Spleen (tissue), 7 donors: ENCODE measurements at regions not wholly inside any gene's neighbourhood (a gene's known extent, or its start where the extent isn't known, plus 50 kb on each side); places are given as distances from the start of the nearest gene placed in this dataset.

Experiments
- CTCF ChIP-seq, 11 experiments: fragments of 200-600 bp in 7 of 11; fragments of 450-650 bp in 4 of 11; sonication (generic) in 4 of 11; IDR thresholded peaks in 8 of 11; conservative IDR thresholded peaks in 3 of 11; 1 replicate in 7 of 11; 2 replicates in 4 of 11; pipeline versions ENCODE4 v1.4.0 to v1.8.0; 2016 to 2021; ENCODE audit warnings: antibody characterized with exemption in 11 of 11, inconsistent platforms in 4 of 11, mild to moderate bottlenecking in 1 of 11
- POLR2A ChIP-seq, 3 donors: fragments of 450-650 bp; IDR thresholded peaks; one replicate each; pipeline ENCODE4 v1.5.1; 2017; ENCODE audit warnings: antibody characterized with exemption in 3 of 3, mild to moderate bottlenecking in 1 of 3
- POLR2AphosphoS5 ChIP-seq, 3 donors: sonication (generic); formaldehyde crosslinking; IDR thresholded peaks; one replicate each; pipeline ENCODE4 v1.5.1; 2017; ENCODE audit warnings: antibody characterized with exemption in 3 of 3
- donor health status: DM: no; HTN: no; CAD: no; lungs with moderate emphysema.
- donor health status: DM: no; HTN: no; CAD: no.
- donor health status: DM: no; HTN: no; CAD: no.

GRCh38 chr2:67726416-67726815, 329.3 kb downstream of the ETAA1 start:
- TF ChIP-seq POLR2A (IDR thresholded peaks at IDR 0.05) (no peak), CTCF (IDR thresholded peaks at IDR 0.05 in 8 of 11, conservative IDR thresholded peaks at IDR 0.05 in 3 of 11) (no peak), POLR2AphosphoS5 (IDR thresholded peaks at IDR 0.05) (no peak)
